SH-SY5Y (cell line): ENCODE measurements at regions not wholly inside any gene's neighbourhood (a gene's known extent, or its start where the extent isn't known, plus 50 kb on each side); places are given as distances from the start of the nearest gene placed in this dataset.

Experiments used
- GATA2 ChIP-seq: IDR thresholded peaks from 2 replicates; pipeline ENCODE4 v1.6.1; 2011; ENCODE audit warnings: mild to moderate bottlenecking, low read depth, low read length
- GATA3 ChIP-seq: IDR thresholded peaks from 2 replicates; pipeline ENCODE4 v1.6.1; 2011; ENCODE audit warnings: low read depth, mild to moderate bottlenecking, low read length, moderate library complexity

- no peak for TF ChIP-seq GATA3
- TF ChIP-seq GATA2 = no peak
These were observed 454.0 kb upstream of the ARHGEF26 start for GRCh38 chr3:153666991-153667740.

DNA sequence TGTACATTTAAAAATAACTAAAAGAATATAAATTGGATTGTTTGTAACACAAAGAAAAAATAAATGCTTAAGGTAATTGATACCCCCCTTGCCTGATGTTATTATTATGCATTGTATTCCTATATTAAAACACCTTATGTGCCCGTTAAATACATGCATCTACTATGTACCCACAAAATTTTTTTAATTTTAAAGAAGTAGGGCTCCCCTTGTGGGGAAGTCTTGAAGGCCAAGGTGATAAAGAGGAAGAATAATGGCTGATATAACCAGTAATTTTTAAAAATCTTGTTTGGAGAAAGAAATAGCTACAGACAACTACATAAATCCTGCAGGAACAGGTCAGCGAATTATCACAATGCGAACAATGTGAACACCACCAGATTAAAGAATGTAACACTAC is 451.7 kb upstream of the ARHGEF26 start:
- TF ChIP-seq GATA2 (no peak), GATA3 (no peak)

DNA sequence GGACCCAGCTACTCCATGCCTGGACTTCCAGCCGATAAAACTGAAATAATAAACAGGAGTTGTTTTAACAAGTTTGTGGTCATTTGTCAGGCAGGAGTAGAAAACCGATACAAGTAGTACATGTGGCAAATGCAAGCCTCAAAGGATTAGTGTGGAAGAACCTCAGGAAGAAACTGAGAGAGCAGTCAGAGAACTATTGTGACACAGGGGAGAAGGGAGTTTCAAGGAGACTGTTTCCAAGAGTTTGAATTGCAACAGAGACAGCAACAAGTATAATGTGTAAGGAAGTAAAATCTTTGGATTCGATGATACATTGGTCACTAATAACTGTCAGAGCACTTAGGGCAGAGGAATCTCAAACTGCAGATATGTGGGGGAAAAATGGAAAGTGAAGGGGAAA is 450.6 kb upstream of the ARHGEF26 start:
- TF ChIP-seq GATA2 = no peak
- TF ChIP-seq GATA3 = no peak

DNA sequence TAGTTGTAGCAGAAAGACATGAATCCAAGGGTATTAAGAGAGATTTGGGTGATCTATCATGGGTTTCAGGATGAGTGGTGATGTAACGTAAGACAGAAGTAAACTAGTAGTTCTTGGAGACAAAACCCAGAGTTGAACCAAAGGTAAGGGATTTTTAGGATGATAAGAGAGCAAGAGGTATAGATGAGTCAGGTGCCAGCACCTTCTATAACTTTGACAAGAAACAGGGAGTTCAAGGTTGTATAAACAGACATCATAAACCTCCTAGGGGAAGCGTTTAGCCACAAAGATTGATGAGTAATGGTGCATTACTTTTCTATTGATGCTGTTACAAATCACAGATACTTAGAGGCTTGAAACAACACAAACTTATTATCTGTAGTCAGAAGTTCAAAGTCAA is 447.3 kb upstream of the ARHGEF26 start:
- TF ChIP-seq GATA2 = no peak
- TF ChIP-seq GATA3 = no peak

- no peak for TF ChIP-seq GATA2
- no peak for TF ChIP-seq GATA3
These were observed 441.5 kb upstream of the ARHGEF26 start for GRCh38 chr3:153679714-153680113.

GRCh38 chr3:153680526-153680925 is 440.7 kb upstream of the ARHGEF26 start:
- TF ChIP-seq GATA3 = no peak
- TF ChIP-seq GATA2 = no peak

- TF ChIP-seq GATA2 (no peak), GATA3 (no peak)
These were observed 440.1 kb upstream of the ARHGEF26 start for GRCh38 chr3:153681057-153681456.

DNA sequence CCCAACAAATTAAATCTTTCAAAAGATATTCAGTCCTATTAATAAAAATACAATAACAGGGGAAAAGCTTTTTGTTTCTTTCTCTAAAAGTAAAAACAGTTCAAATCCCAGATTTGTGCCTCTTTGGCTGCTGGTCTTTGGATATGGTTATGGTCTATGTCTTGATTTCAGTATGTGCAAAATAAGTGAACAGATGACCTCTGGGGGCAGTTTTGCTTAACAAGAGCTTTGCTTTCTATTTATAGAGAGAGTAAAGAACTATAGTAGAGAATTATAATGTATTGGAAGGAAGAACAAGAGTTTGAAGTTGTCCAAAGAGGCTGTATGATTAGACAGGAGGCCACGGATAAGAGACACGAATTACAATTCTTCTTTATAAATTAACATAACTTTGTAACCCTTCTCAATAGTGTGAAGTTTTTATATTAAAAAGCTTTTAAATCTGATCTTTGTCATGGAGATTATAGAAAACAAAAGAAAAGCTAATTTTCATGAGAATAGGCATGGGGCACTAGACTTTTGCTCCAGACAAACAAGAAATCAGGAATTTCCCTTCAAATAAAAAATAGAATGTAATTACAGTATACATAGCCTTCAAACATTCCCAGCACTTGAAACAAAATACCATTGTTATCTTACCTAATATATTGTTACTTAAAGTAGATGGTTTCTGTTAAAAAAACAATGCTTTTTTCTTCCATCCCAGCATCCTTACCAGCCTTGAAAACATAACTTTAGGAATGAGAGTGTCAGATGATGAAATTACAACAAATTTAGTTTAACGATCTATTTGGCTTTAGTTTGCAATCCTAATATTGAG is 432.7 kb upstream of the ARHGEF26 start:
- TF ChIP-seq GATA3 (no peak), GATA2 (no peak)

- TF ChIP-seq GATA2 = no peak
- no peak for TF ChIP-seq GATA3
These were observed 428.0 kb upstream of the ARHGEF26 start for GRCh38 chr3:153693207-153693606.

DNA sequence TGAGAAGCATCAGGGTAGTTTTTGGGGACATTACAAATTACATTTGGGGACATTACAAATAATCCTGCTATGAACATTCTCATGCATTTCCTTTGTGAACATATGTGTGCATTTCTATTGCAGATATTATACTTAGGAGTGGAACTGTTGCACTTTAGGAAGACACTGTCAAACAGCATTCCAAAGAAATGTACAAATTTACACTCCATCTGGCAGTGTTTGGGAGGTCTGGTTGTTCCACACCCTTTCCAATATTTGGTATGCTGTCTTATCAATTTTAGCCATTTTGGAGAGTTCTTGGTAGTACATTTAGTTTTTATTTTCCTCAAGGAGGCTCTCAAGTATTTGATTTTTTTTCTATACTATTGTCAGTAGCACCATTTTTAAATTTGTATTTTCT is 419.1 kb upstream of the ARHGEF26 start:
- no peak for TF ChIP-seq GATA3
- TF ChIP-seq GATA2 = no peak

DNA sequence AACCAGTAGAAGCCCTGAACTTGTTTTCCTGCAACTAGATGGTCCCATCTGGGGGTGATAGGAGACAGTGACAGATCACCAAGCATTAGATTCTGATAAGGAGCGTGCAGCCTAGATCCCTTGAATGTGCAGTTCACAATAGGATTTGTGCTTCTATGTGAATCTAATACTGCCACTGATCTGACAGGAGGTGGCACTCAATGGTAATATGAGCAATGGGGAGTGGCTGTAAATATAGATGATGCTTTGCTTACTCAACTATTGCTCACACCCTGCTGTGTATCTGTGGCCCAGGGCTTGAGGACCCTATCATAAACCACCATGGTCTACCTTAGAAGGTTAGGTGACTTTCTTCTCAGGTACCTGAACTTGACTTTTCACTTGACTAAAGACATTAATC is 417.1 kb upstream of the ARHGEF26 start:
- no peak for TF ChIP-seq GATA3
- TF ChIP-seq GATA2 = no peak

DNA sequence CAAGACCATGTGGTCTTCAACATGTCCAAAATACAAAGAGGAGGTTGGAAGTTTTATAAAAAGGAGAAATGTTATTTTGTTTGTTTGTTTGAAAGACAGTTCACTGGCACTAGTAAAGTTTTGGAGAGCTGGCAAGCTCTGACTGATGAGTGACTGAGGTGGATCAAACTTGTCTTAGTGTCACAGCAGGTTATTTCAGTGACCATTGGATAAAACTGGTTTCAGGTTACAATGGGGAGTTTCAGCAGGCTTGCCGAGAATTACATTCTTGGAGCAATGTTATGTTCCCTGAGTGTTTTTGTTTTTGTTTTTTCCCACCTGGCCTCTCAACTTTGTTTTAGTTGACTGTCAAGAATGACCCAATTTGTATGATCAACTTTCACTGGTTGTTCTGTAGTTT is 414.5 kb upstream of the ARHGEF26 start:
- no peak for TF ChIP-seq GATA2
- no peak for TF ChIP-seq GATA3

GRCh38 chr3:153714016-153714415 is 407.2 kb upstream of the ARHGEF26 start:
- TF ChIP-seq GATA2 (no peak), GATA3 (no peak)

- TF ChIP-seq GATA2 (no peak), GATA3 (no peak)
These were observed 406.5 kb upstream of the ARHGEF26 start for GRCh38 chr3:153714588-153715290.

GRCh38 chr3:153722157-153722556 is 399.0 kb upstream of the ARHGEF26 start:
- TF ChIP-seq GATA2 (no peak), GATA3 (no peak)
